ENCODE measurements at regions not wholly inside any gene's neighbourhood (a gene's known extent, or its start where the extent isn't known, plus 50 kb on each side); places are given as distances from the start of the nearest gene placed in this dataset.

GRCh38 chr7:86448856-86449255 lies 194.9 kb upstream of the GRM3 start:
- TF ChIP-seq CTCF (IDR thresholded peaks at IDR 0.05 in 4 of 5, conservative IDR thresholded peaks at IDR 0.05 in 1 of 5) (no peak), POLR2A (IDR thresholded peaks at IDR 0.05) (no peak)
